ENCODE measurements at regions not wholly inside any gene's neighbourhood (a gene's known extent, or its start where the extent isn't known, plus 50 kb on each side); places are given as distances from the start of the nearest gene placed in this dataset.

DNA sequence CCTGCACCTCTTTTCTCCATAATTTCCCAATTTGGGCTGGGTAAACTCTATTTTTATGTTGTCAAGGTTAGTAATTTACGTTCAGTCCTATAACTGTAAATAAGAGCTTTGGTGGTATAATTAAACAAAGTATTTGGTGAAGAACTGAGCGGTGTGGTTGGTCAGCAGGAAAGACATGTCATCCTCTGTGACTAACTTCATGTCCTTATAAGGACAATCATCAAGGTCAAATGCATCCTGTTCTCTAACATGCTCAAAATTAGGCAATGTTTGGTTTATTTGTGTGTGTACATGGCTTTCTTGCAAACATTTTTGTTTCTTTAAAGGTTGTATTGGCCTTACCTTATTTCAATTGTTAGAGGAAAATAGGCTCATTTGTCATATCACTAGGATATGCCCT lies 121.5 kb upstream of the NABP1 start:
- 98% methylated on average over 2 of the region's 2 CpGs for WGBS (ENCODE audit: low lambda C conversion rate, missing lambda C conversion rate)
- Histone ChIP-seq H2AFZ (no peak overlapping the region), H3K9me2 (replicated peaks; ENCODE audit: insufficient read depth) (no peaks in the 10 kb centered on the region), H3K27ac (no peak overlapping the region), H3K4me2 (no peak overlapping the region), H3K4me1 (ENCODE audit: insufficient read depth) (no peaks in the 10 kb centered on the region), H3K9me3 (ENCODE audit: low read depth) (no peaks in the 10 kb centered on the region), H3K79me2 (no peaks in the 10 kb centered on the region), H3K4me3 (no peak overlapping the region), H4K20me1 (ENCODE audit: insufficient read depth, poor library complexity, severe bottlenecking) (no peaks in the 10 kb centered on the region), H3K36me3 (replicated peaks; ENCODE audit: insufficient read depth, low read depth) (no peaks in the 10 kb centered on the region), H3K27me3 (no peaks in the 10 kb centered on the region)
- DNase-seq (ENCODE audit: low spot score), result no peak
- no peak for TF ChIP-seq EZH2phosphoT487 (IDR thresholded peaks at IDR 0.05; ENCODE audit: low read depth, severe bottlenecking, unreplicated experiment)
- TF ChIP-seq EZH2 (IDR thresholded peaks at IDR 0.05; ENCODE audit: borderline replicate concordance), result no peak
- TF ChIP-seq CTCF (IDR thresholded peaks at IDR 0.05; ENCODE audit: poor library complexity), result no peak

- H3K27me3 ChIP-seq, result no peaks in the 10 kb centered on the region
- no peaks in the 10 kb centered on the region for H4K20me1 ChIP-seq (ENCODE audit: insufficient read depth, poor library complexity, severe bottlenecking)
- TF ChIP-seq CTCF (IDR thresholded peaks at IDR 0.05; ENCODE audit: poor library complexity) (no peak), EZH2 (IDR thresholded peaks at IDR 0.05; ENCODE audit: borderline replicate concordance) (no peak), EZH2phosphoT487 (IDR thresholded peaks at IDR 0.05; ENCODE audit: low read depth, severe bottlenecking, unreplicated experiment) (no peak)
- H3K9me3 ChIP-seq (ENCODE audit: low read depth), result no peaks in the 10 kb centered on the region
- no peak overlapping the region for H3K27ac ChIP-seq
- no peak overlapping the region for H3K4me2 ChIP-seq
- WGBS (ENCODE audit: low lambda C conversion rate, missing lambda C conversion rate), result 92% methylated on average over 5 of the region's 5 CpGs
- H3K79me2 ChIP-seq, result no peaks in the 10 kb centered on the region
- no peaks in the 10 kb centered on the region for H3K4me1 ChIP-seq (ENCODE audit: insufficient read depth)
- H3K4me3 ChIP-seq, result no peak overlapping the region
- no peaks in the 10 kb centered on the region for H3K36me3 ChIP-seq (replicated peaks; ENCODE audit: insufficient read depth, low read depth)
- no peaks in the 10 kb centered on the region for H3K9me2 ChIP-seq (replicated peaks; ENCODE audit: insufficient read depth)
- DNase-seq (ENCODE audit: low spot score), result no peak
- H2AFZ ChIP-seq, result no peak overlapping the region
Observed at GRCh38 chr2:191557841-191558240, 120.1 kb upstream of the NABP1 start.

DNA sequence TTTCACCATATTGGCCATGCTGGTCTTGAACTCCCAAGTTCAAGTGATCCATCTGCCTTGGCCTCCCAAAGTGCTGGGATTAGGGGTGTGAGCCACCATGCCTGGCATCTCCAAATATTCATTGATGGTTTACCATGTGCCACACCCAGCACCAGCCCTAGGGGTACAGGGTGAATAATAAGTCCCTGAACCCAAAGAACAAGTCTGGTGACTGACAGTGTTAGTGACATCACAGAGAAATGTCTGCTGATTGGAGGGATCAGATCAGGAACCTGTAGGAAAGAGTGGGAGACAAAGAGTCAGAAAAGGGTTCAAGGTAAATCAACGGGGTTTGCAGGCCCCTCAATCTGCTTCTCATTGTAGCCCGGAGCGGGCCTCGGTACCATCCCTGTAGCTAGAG lies 118.4 kb upstream of the NABP1 start:
- H4K20me1 ChIP-seq (ENCODE audit: insufficient read depth, poor library complexity, severe bottlenecking), result no peaks in the 10 kb centered on the region
- H2AFZ ChIP-seq, result no peak overlapping the region
- H3K4me3 ChIP-seq, result no peak overlapping the region
- 96% methylated on average over 4 of the region's 4 CpGs for WGBS (ENCODE audit: low lambda C conversion rate, missing lambda C conversion rate)
- H3K4me1 ChIP-seq (ENCODE audit: insufficient read depth), result no peaks in the 10 kb centered on the region
- H3K9me3 ChIP-seq (ENCODE audit: low read depth), result no peaks in the 10 kb centered on the region
- H3K36me3 ChIP-seq (replicated peaks; ENCODE audit: insufficient read depth, low read depth), result no peaks in the 10 kb centered on the region
- no peaks in the 10 kb centered on the region for H3K27me3 ChIP-seq
- H3K9me2 ChIP-seq (replicated peaks; ENCODE audit: insufficient read depth), result no peaks in the 10 kb centered on the region
- H3K79me2 ChIP-seq, result no peaks in the 10 kb centered on the region
- DNase-seq (ENCODE audit: low spot score), result no peak
- H3K27ac ChIP-seq, result no peak overlapping the region
- H3K4me2 ChIP-seq, result no peak overlapping the region
- TF ChIP-seq CTCF (IDR thresholded peaks at IDR 0.05; ENCODE audit: poor library complexity), result no peak
- TF ChIP-seq EZH2phosphoT487 (IDR thresholded peaks at IDR 0.05; ENCODE audit: low read depth, severe bottlenecking, unreplicated experiment), result no peak
- no peak for TF ChIP-seq EZH2 (IDR thresholded peaks at IDR 0.05; ENCODE audit: borderline replicate concordance)

DNA sequence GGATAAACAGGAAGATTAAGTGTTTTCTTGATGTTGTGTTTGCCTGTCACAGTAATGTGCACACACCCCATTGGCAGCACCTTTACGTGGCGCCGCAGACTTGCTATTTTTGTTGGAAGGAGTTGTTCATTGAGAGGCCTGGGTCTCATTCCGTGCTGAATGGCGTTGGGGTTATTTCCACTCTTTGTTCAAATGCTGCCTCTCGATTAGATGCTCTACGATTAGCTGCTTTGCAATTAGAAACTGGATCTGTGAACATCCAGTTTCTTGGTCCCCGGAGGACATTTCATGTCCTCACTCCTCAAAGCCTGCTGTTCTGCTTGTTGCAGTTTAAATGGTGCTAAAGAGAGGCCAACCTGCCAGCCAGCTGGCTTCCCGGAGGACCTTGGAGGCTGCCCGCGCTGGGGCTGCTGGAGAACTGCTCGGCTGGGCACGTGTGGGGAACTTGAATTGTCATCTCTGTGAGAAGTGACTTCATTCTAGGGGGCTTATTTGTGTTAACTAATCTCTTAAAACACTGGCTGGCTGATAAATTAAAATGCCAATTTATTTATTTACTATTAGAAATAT lies 117.4 kb upstream of the NABP1 start:
- Histone ChIP-seq H3K27me3 (no peaks in the 10 kb centered on the region), H3K4me3 (no peak overlapping the region), H3K4me2 (no peak overlapping the region), H3K9me2 (replicated peaks; ENCODE audit: insufficient read depth) (no peaks in the 10 kb centered on the region), H4K20me1 (ENCODE audit: insufficient read depth, poor library complexity, severe bottlenecking) (no peaks in the 10 kb centered on the region), H2AFZ (no peak overlapping the region), H3K79me2 (no peaks in the 10 kb centered on the region), H3K36me3 (replicated peaks; ENCODE audit: insufficient read depth, low read depth) (no peaks in the 10 kb centered on the region), H3K4me1 (ENCODE audit: insufficient read depth) (no peaks in the 10 kb centered on the region), H3K9me3 (ENCODE audit: low read depth) (no peaks in the 10 kb centered on the region), H3K27ac (no peak overlapping the region)
- DNase-seq (ENCODE audit: low spot score), result no peak
- 84% methylated on average over 13 of the region's 13 CpGs for WGBS (ENCODE audit: low lambda C conversion rate, missing lambda C conversion rate)
- TF ChIP-seq CTCF (IDR thresholded peaks at IDR 0.05; ENCODE audit: poor library complexity), result no peak
- TF ChIP-seq EZH2phosphoT487 (IDR thresholded peaks at IDR 0.05; ENCODE audit: low read depth, severe bottlenecking, unreplicated experiment), result no peak
- TF ChIP-seq EZH2 (IDR thresholded peaks at IDR 0.05; ENCODE audit: borderline replicate concordance), result no peak

All from hepatocyte (in vitro differentiated cells).